Upper lobe of left lung (tissue), 6 donors: ENCODE measurements at regions not wholly inside any gene's neighbourhood (a gene's known extent, or its start where the extent isn't known, plus 50 kb on each side); places are given as distances from the start of the nearest gene placed in this dataset.
"Not testable (repeated sequence)": the region's sequence is repeated elsewhere in the genome, so short reads cannot be mapped to it uniquely, and the experiment has no call there.

Experiments used
- ATAC-seq, 2 donors: fragments of 200-7000 bp; cut with Tn5 transposase; one replicate each; pipeline ENCODE4 v1.9.1; 2022; ENCODE audit warnings: mild to moderate bottlenecking in 2 of 2, moderate library complexity in 2 of 2; ENCODE audit not compliant: low FRiP score in 2 of 2
- DNase-seq, 2 donors: peaks; one replicate each; pipeline ENCODE4 v3.0.0-alpha.2; 2019 to 2020
- H3K27ac ChIP-seq, 4 donors: fragments of 200-600 bp; sonication (generic); one replicate each; pipeline ENCODE4 v1.5.1; 2016 to 2019
- H3K27me3 ChIP-seq, 4 donors: fragments of 200-600 bp; sonication (generic); one replicate each; pipeline ENCODE4 v1.5.1; 2017 to 2019
- H3K36me3 ChIP-seq, 4 donors: fragments of 200-600 bp; sonication (generic); one replicate each; pipeline ENCODE4 v1.5.1; 2016 to 2019
- H3K4me1 ChIP-seq, 4 donors: fragments of 200-600 bp; sonication (generic); one replicate each; pipeline ENCODE4 v1.5.1; 2018 to 2019
- H3K4me3 ChIP-seq, 4 donors: fragments of 200-600 bp; sonication (generic); one replicate each; pipeline ENCODE4 v1.5.1; 2017 to 2019; ENCODE audit warnings: mild to moderate bottlenecking in 2 of 4, moderate library complexity in 1 of 4
- H3K9me3 ChIP-seq, 4 donors: fragments of 200-600 bp; sonication (generic); one replicate each; pipeline ENCODE4 v1.5.1; 2018 to 2019
- EP300 ChIP-seq, 4 donors: sonication (generic); formaldehyde crosslinking; IDR thresholded peaks; one replicate each; pipeline ENCODE4 v1.5.1; 2017; ENCODE audit warnings: antibody characterized with exemption in 4 of 4, control low read depth in 2 of 4
- POLR2A ChIP-seq, 4 donors: fragments of 450-650 bp; IDR thresholded peaks; one replicate each; pipeline ENCODE4 v1.5.1; 2016 to 2017; ENCODE audit warnings: antibody characterized with exemption in 4 of 4, mild to moderate bottlenecking in 2 of 4
- POLR2AphosphoS5 ChIP-seq, 2 donors: sonication (generic); formaldehyde crosslinking; IDR thresholded peaks; one replicate each; pipeline ENCODE4 v1.5.1; 2017; ENCODE audit warnings: antibody characterized with exemption in 2 of 2
- WGBS, 2 donors: methylation state at CpG; one replicate each; pipeline ENCODE4 v1.1.5; 2017 to 2018; 5-methylcytosine and 5-hydroxymethylcytosine counted together
- TF ChIP-seq, protein P1 (sequence below), 6 experiments: fragments of 450-650 bp in 4 of 6; fragments of 200-600 bp in 2 of 6; sonication (generic) in 2 of 6; IDR thresholded peaks; one replicate each; pipeline ENCODE4 v1.5.1; 2016 to 2019; ENCODE audit warnings: antibody characterized with exemption in 6 of 6
- donor health status: DM: no; HTN: no; CAD: no; lungs with moderate emphysema.
- donor health status: DM: no; HTN: yes; CAD: no; lungs with severe emphysema.

DNA sequence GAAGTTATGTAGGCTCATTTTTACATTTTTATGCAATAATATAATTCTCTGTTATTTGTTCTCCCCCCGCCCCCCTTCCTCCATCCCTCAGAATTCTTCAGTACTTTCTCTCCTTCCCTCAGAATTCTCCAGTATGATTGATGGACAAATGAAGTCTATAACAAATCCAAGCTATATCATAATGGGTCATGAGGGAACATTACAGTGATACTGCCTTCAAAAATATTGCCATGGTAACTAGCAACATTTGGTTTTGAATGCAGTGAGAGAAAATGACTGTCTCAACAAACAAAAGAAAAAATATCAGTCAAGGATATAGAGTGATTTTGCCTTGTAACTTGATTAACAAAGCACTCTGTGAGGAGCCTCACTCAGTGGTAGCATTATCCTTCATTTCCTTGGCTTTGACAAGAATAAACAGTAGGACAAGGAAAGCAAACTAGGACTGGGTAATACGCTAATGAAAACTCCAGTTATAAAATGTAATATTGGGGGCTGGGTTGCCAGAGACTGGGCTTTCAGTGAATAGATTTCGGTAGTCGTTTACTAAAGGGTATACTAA, 392.9 kb upstream of the CRIM1 start:
- no peaks in the 10 kb centered on the region for H3K27me3 ChIP-seq
- no peaks in the 10 kb centered on the region for H3K36me3 ChIP-seq
- no peak overlapping the region for H3K27ac ChIP-seq
- DNase-seq (no peak), ATAC-seq (no peak)
- H3K9me3 ChIP-seq: peaks cover 0 to 8% (median 0%) of the 10 kb centered on the region in 4 donors
- H3K4me1 ChIP-seq: no peaks in the 10 kb centered on the region
- H3K4me3 ChIP-seq: no peak overlapping the region
- no peak for TF ChIP-seq POLR2A (IDR thresholded peaks at IDR 0.05)
- TF ChIP-seq, protein P1, sequence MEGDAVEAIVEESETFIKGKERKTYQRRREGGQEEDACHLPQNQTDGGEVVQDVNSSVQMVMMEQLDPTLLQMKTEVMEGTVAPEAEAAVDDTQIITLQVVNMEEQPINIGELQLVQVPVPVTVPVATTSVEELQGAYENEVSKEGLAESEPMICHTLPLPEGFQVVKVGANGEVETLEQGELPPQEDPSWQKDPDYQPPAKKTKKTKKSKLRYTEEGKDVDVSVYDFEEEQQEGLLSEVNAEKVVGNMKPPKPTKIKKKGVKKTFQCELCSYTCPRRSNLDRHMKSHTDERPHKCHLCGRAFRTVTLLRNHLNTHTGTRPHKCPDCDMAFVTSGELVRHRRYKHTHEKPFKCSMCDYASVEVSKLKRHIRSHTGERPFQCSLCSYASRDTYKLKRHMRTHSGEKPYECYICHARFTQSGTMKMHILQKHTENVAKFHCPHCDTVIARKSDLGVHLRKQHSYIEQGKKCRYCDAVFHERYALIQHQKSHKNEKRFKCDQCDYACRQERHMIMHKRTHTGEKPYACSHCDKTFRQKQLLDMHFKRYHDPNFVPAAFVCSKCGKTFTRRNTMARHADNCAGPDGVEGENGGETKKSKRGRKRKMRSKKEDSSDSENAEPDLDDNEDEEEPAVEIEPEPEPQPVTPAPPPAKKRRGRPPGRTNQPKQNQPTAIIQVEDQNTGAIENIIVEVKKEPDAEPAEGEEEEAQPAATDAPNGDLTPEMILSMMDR (IDR thresholded peaks at IDR 0.05): no peak
- no peak for TF ChIP-seq POLR2AphosphoS5 (IDR thresholded peaks at IDR 0.05)
- TF ChIP-seq EP300 (IDR thresholded peaks at IDR 0.05): no peak
- 89 to 92% methylated on average over 4 of the region's 4 CpGs for WGBS, 2 donors

DNA sequence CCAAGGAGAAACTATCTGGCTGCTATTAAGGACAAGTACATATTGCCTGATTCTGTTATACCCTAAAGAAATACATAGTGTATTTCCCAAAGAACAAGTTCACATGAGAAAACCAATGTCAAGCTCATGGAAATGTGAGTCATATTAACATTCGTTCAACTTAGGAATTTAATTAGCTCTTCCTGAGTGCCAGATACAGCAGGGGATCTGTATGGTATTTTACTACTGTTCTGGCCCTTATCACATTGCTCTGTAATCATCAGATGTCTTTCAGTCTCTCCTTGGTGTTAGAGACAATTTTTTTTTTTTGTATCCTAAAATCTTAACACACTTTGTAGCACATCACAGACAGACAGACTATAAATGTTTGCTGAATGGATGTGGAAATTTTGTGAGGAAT, 395.0 kb upstream of the CRIM1 start:
- no peaks in the 10 kb centered on the region for H3K27me3 ChIP-seq
- H3K9me3 ChIP-seq: peaks cover 0 to 8% (median 0%) of the 10 kb centered on the region in 4 donors
- H3K36me3 ChIP-seq: no peaks in the 10 kb centered on the region
- H3K4me3 ChIP-seq: no peak overlapping the region
- H3K27ac ChIP-seq: no peak overlapping the region
- DNase-seq (no peak), ATAC-seq (no peak)
- WGBS, 2 donors: 88 to 94% methylated on average over 1 of the region's 1 CpG
- H3K4me1 ChIP-seq: no peaks in the 10 kb centered on the region
- TF ChIP-seq POLR2A (IDR thresholded peaks at IDR 0.05): no peak

DNA sequence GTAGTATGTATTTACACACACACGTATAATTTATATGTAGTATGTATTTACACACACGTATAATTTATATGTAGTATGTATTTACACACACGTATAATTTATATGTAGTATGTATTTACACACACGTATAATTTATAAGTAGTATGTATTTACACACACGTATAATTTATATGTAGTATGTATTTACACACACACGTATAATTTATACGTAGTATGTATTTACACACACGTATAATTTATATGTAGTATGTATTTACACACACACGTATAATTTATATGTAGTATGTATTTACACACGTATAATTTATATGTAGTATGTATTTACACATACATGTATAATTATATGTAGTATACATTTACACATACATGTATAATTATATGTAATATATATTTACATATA, 398.5 kb upstream of the CRIM1 start:
- ATAC-seq, H3K27ac ChIP-seq, H3K27me3 ChIP-seq, H3K4me1 ChIP-seq, DNase-seq, H3K9me3 ChIP-seq, H3K4me3 ChIP-seq, H3K36me3 ChIP-seq: not testable (repeated sequence)
- 93 to 96% methylated on average over 10 of the region's 10 CpGs for WGBS, 2 donors

DNA sequence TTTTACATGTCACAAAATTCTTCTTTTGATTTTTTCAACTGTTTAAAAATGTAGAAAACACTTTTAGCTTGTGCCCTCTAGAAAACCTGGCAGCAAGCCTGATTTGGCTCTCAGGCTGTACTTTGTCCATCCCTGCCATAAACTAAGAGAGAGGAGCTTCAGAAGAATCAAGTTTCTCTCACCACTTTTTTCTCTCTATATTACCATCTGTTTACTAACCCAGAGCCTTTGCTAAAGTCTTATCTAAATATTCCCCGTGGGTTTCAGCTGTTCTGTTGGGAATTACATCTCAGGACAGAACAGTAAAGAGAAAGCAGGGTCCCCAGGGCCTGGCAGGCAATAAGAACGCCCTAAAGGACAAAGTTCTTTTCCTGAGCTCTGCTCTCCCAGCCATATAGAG, 409.1 kb upstream of the CRIM1 start:
- TF ChIP-seq POLR2A (IDR thresholded peaks at IDR 0.05) (no peak), POLR2AphosphoS5 (IDR thresholded peaks at IDR 0.05) (no peak), EP300 (IDR thresholded peaks at IDR 0.05) (no peak)
- TF ChIP-seq, protein P1 (IDR thresholded peaks at IDR 0.05): no peak
- H3K4me3 ChIP-seq: no peak overlapping the region
- no peaks in the 10 kb centered on the region for H3K36me3 ChIP-seq
- no peak overlapping the region for H3K27ac ChIP-seq
- ATAC-seq (no peak), DNase-seq (no peak)
- no peaks in the 10 kb centered on the region for H3K9me3 ChIP-seq
- 47 to 56% methylated on average over 2 of the region's 2 CpGs for WGBS, 2 donors
- H3K27me3 ChIP-seq: no peaks in the 10 kb centered on the region
- H3K4me1 ChIP-seq: no peaks in the 10 kb centered on the region

DNA sequence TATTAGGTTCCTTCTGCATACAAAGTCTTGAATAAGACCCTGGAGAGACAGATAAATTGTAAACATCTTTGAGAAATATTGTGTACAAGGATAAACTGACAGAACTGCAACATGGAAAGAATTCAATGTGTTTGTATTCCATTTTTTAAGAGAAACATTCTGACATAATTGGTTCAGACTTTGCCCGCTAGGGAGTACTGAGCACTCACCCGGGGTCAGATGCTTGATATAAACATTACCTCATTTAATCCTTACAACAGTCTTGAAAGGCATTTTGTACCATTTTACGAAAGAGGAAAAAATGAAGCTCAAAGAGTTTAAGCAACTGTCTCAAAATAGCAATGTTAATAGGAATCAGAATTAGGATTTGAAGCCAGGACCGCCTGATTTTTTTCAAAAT, 416.7 kb upstream of the CRIM1 start:
- H3K4me3 ChIP-seq: no peak overlapping the region
- DNase-seq (no peak), ATAC-seq (no peak)
- WGBS, 2 donors: 54 to 76% methylated on average over 4 of the region's 4 CpGs
- TF ChIP-seq, protein P1 (IDR thresholded peaks at IDR 0.05): no peak
- TF ChIP-seq POLR2A (IDR thresholded peaks at IDR 0.05) (no peak), EP300 (IDR thresholded peaks at IDR 0.05) (no peak), POLR2AphosphoS5 (IDR thresholded peaks at IDR 0.05) (no peak)
- H3K27me3 ChIP-seq: no peaks in the 10 kb centered on the region
- no peaks in the 10 kb centered on the region for H3K4me1 ChIP-seq
- H3K27ac ChIP-seq: no peak overlapping the region
- no peaks in the 10 kb centered on the region for H3K36me3 ChIP-seq
- H3K9me3 ChIP-seq: no peaks in the 10 kb centered on the region

DNA sequence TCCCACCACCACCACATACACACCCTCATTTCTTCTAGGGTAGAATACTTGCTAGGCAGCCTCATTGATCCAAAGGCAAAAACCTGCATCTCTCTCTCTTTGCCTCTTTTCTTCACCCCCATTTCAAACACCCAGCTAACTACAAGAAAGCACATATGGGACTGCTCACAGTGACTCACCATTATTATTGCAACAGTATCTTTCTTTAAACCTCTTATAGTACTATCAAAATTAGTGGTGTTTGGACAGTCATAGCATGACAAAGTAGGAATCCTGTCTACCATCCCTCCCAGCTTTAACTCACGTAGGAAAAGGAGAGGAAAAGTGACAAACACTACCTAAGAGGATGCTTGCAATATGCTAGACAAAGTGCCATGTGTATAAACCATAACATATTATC, 422.5 kb upstream of the CRIM1 start:
- H3K27ac ChIP-seq: no peak overlapping the region
- no peaks in the 10 kb centered on the region for H3K27me3 ChIP-seq
- WGBS, 2 donors: 70 to 82% methylated on average over 1 of the region's 1 CpG
- H3K9me3 ChIP-seq: no peaks in the 10 kb centered on the region
- TF ChIP-seq POLR2AphosphoS5 (IDR thresholded peaks at IDR 0.05) (no peak), POLR2A (IDR thresholded peaks at IDR 0.05) (no peak), EP300 (IDR thresholded peaks at IDR 0.05) (no peak)
- TF ChIP-seq, protein P1 (IDR thresholded peaks at IDR 0.05): no peak
- H3K36me3 ChIP-seq: no peaks in the 10 kb centered on the region
- no peaks in the 10 kb centered on the region for H3K4me1 ChIP-seq
- no peak overlapping the region for H3K4me3 ChIP-seq
- no peak for DNase-seq
- ATAC-seq: no peak
